ENCODE measurements at regions not wholly inside any gene's neighbourhood (a gene's known extent, or its start where the extent isn't known, plus 50 kb on each side); places are given as distances from the start of the nearest gene placed in this dataset.
"Not testable (repeated sequence)": the region's sequence is repeated elsewhere in the genome, so short reads cannot be mapped to it uniquely, and the experiment has no call there.

- no peak for DNase-seq
These were observed 368.3 kb upstream of the OLFM3 start for GRCh38 chr1:102365071-102365470.

DNA sequence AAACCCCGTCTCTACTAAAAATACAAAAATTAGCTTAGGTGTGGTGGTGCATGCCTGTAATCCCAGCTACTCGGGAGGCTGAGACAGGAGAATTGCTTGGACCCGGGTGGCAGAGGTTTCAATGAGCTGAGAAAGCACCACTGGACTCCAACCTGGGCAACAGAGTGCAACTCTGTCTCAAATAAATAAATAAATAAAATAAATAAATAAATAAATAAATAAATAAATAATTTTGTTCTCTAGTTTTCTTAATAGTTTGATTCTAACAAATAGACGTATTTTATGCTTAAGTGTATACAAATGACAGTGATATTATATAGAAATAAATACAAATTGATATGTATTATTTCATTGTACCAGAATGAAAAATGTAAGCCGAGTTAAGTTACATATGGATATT is 339.9 kb upstream of the OLFM3 start:
- DNase-seq, result no peak

DNA sequence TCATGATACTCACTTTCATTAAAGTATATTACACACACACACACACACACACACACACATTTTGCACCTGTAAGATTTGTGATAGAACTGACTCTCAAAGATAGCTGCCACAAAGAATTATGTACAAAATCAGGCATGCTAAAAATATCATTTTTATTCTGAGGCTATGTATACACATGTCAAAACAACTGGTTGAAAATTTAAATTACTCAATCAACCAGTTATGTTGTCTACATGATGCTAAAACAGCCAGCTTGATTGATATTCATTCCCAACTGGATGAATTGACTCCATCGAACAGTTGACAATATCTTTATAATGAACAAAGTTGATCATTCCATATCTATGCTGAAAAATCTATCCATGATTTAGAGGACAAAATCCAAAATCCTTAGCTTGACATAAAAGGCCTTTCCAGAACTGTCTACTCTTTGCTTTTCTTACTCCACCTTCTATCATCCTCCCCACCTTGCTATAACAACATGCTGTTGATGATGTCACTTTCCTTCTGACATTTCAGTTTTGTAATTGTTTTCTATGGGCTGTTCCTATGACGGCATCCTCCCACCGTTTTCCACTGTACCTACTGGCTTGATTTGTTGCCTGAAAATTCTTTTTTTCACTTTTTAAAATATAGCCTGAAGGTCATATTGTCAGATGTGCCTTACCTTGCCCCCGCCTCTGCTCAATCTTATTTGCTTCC is 321.5 kb upstream of the OLFM3 start:
- DNase-seq, result no peak

DNA sequence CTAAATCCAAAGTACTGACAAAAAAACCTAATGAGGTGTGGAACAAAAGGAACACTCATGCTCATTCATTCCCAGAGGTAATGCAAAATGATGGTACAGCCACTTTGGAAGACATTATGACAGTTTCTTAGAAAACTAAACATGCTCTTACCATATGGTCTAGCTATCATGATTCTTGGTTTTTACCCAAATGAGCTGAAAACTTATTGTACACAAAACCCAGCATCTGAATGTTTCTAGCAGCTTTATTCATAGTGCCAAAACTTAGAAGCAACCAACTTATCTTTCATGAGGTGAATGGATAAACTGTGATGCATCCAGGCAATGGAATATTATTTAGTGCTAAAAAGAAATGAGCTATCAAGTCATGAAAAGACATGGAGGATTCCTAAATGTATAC is 318.4 kb upstream of the OLFM3 start:
- DNase-seq, result no peak

DNA sequence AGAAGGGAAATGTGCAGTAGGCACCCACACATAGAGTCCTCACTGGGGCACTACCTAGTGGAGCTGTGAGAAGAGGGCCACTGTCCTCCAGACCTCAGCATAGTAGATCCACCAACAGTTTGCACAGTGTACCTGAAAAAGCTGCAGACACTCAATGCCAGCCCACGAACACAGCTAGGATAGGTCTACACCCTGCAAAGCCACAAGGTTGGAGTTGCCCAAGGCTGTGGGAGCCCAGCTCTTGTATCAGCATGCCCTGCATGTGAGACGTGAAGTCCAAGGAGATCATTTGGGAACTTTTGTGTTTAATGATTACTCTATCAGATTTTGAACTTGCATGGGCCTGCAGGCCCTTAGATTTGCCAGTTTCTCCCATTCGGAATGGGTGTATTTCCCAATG is 299.4 kb upstream of the OLFM3 start:
- no peak for DNase-seq

DNA sequence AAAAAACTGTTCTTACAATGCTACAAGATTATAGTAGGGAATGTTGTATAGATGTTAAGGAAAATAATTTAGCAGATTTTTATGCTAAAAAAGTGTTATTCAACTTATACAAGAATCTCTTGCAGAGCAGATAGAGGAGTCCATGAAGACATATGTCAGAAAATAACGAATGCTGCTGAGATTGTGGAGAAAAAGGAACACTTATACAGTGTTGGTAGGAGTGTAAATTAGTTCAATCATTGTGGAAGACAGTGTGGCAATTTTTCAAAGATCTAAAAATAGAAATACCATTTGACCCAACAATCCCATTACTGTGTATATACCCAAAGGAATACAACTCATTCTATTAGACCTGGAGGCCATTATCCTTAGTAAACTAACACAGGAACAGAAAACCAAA is 286.2 kb upstream of the OLFM3 start:
- no peak for DNase-seq

- no peak for DNase-seq
These were observed 266.3 kb upstream of the OLFM3 start for GRCh38 chr1:102262994-102263393.

DNA sequence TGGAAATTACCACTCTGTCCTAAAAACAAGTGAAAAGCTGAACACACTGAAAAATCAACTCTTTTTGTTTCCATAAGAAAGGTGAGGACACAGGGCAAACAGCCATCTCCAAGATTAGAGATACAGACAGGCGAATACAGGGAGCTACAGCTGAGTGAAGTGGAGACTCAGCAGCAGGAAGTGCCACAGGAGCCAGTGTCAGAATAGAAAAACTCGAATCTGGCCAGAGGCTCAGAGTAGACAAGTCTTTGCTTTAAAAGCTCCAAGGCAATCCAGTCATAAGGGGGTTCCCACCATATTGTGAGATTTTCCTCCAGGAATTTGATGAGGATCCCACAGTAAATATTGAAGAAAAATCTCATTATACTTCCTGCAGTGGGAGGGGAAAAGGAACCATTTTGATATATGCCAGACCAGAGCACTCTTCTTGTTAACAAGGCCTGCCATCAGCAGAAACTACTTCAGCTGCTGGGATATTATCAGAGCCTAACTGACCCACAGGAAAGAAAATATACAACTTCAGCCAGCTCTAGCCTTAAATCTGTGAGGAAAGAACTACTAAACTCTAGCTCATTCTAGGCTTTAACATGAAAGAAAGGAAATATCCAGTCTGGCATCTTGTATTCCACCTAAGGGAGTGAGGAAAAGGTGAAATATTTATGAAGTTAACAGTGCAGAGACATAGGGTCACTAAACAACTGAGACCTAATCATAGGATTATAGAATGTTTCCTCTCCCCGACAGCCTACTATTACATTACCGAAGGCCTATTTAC is 256.2 kb upstream of the OLFM3 start:
- DNase-seq, result no peak

- DNase-seq, result no peak
These were observed 245.0 kb upstream of the OLFM3 start for GRCh38 chr1:102241431-102242338.

- DNase-seq, result no peak
These were observed 242.5 kb upstream of the OLFM3 start for GRCh38 chr1:102239247-102239646.

DNA sequence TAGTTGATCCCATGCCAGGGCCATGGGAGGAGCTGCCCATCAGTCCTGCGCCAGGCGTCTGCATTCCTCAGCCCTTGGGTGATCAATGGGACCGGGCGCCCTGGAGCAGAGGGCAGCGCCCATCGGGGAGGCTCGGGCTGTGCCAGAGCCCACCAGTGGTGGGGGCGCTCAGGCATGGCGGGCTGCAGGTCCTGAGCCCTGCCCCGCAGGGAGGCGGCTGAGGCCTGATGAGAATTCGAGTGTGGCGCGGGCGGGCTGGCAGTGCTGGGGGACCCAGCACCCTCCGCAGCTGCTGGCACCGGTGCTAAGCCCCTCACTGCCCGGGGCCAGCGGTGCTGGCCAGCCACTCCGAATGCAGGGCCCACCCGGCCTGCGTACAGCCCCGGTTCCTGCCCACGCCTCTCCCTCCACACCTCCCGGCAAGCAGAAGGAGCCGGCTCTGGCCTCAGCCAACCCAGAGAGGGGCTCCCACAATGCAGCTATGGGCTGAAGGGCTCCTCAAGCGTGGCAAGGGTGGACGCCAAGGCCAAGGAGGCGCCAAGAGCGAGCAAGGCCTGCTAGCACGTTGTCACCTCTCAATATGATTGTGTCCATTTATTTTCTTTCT is 238.1 kb upstream of the OLFM3 start:
- no peak for DNase-seq

DNA sequence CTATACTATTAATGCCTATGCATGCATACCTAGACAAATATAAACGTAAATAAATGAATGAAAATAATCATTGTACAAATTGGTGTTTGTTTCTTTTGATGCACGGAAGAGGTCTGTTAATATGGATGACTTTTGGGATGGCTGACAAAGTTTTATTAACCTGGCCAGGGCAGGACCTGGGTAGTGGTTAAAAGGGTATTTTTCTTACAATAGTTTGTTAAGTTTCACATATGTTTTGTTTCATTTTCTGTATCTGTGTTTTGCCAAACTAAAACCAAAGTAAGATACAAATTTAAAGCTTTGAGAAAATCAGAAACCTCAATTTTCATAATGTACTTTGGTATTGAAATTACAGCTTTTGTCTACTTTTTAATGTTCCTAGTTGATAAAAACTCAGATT is 222.7 kb upstream of the OLFM3 start:
- DNase-seq, result no peak

DNA sequence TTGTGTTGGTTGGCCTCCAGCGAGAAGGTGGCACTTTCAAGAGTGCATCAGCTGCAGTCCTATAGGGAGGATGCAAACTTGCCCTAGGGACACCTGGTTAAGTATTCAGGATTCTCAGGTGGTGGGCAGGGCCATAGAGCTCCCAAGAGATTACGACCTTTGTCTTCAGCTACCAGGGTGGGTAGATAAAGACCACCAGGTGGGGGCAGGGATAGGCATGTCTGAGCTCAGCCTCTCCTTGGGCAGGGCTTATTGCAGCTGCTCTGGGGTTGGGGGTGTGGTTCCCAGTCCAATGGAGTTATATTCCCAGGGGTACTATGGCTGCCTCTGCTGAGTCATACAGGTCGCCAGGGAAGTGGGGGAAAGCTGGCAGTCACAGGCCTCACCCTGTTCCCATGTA is 214.2 kb upstream of the OLFM3 start:
- DNase-seq, result not testable (repeated sequence)

- DNase-seq, result peak; percentile 52
These were observed 195.0 kb upstream of the OLFM3 start for GRCh38 chr1:102191723-102192122.

GRCh38 chr1:102190429-102190828 is 193.7 kb upstream of the OLFM3 start:
- DNase-seq, result no peak

DNA sequence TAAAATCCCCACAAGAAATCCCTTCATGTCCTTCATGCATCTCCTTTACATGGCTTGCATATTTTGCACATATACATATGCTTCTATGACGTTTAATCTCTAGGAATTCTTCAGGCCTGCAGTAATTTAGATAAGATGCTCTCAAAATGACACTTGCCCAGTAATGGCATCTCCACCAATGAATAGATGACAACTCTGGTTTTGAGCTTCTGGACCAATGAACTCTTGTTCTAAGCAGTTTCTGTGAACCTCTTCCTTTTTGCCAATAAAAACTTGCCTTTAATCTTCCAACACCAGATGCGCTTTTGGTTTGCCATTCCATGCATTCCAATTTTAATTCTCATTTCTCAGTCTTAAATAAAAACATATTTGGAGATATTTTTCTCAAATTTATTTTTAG is 189.8 kb upstream of the OLFM3 start:
- DNase-seq, result no peak

DNA sequence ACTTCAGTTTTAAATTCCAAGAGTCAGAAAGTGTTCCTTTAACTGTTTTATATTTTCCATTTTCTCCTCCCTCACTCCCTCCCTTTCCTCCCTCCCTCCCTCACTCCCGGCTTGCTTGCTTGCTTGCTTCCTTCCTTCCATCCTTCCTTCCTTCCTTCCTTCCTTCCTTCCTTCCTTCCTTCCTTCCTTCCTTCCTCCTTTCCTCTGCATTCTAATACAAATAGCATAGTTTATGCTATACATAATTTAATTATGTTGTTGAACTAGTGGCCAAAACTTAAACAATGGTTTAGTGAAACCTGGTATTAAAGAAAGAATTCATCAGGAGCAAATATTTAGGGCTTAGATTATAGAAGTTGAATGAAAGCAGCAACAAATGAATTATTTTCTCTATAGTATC is 188.5 kb upstream of the OLFM3 start:
- no peak for DNase-seq

GRCh38 chr1:102184477-102184876 is 187.8 kb upstream of the OLFM3 start:
- no peak for DNase-seq

- DNase-seq, result no peak
These were observed 187.0 kb upstream of the OLFM3 start for GRCh38 chr1:102183711-102184110.

DNA sequence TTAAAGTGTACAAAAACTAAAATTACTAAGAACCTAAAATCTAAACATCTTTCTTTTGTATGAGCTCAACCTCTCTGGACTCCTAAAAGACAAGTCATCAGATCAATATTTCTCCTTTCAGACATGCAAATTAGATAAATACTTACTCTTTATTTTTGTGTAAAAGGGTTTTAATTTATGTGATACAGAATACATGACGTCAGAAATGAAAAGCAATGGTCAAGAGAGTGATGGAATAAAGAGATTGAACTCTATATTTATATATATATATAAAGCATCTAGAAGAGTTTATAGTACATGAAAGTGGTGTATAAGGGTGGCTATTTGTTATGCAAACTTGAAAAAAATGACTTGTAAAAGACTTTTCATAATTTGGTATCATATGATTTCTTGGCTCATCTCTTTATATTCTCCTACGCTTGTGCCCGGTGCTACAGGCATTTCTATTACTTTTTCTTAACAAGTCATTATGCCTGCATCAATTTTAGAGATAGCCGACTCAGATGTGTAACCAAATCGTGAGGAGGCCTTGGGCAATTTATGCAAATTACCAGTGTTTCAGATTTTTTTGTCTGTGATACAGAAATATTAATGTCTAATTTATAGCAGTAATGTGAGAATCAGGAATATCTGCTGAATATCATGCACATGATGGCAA is 186.0 kb upstream of the OLFM3 start:
- DNase-seq, result no peak

- no peak for DNase-seq
These were observed 184.6 kb upstream of the OLFM3 start for GRCh38 chr1:102181341-102181740.

DNA sequence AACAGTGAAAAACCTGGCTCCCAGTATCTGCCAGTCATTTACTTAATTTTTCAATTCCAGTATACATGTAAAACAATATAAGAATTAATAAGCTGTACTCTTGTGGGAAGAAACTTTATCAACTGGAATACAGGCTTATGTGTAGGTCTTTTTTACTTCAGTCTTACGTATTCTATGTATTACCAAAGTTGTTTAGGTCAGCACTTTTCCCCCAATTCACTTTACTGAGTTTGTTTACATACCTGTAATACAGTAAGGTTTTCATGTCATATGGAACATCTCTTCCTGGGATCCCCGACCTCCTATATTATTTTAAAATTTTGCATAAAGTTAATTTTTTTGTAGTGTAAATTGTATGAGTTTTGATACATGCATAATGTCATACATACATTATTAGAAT is 181.8 kb upstream of the OLFM3 start:
- DNase-seq, result no peak

All from SHP77 treated with DMSO at 0.1 percent for 48 hours (cell line).